AG04449 (cell line): ENCODE measurements at regions not wholly inside any gene's neighbourhood (a gene's known extent, or its start where the extent isn't known, plus 50 kb on each side); places are given as distances from the start of the nearest gene placed in this dataset.

ENCODE experiments used
- CTCF ChIA-PET: fragments of 350-600 bp; formaldehyde crosslinking; extraction: SDS; loops from one replicate; lab custom pipeline; 2021; ENCODE audit warnings: antibody characterized with exemption; lab: Yijun Ruan, JAX
- POLR2A ChIA-PET: fragments of 400-600, 350-600 bp; formaldehyde crosslinking; extraction: SDS; loops from one replicate; lab custom pipeline; 2020; ENCODE audit warnings: antibody characterized with exemption, inconsistent platforms; lab: Yijun Ruan, JAX
- DNase-seq: peaks from one replicate; pipeline ENCODE4 v3.0.0-alpha.2; 2010; ENCODE audit warnings: low read depth, low spot score
- H3K4me3 ChIP-seq: 2 replicates; pipeline ENCODE4 v1.5.1; 2011; ENCODE audit warnings: low read depth, mild to moderate bottlenecking, control low read depth, low read length
- CTCF ChIP-seq: IDR thresholded peaks from one replicate; pipeline ENCODE4 v1.5.1; 2011; ENCODE audit warnings: mild to moderate bottlenecking, moderate library complexity, low read length, control low read depth, inconsistent platforms; ENCODE audit not compliant: insufficient read depth; ENCODE audit errors: missing control alignments

GRCh38 chr2:226474131-226474530 is 325.5 kb downstream of the IRS1 start:
- no peak for TF ChIP-seq CTCF
- CTCF ChIA-PET: interaction anchor here (0.9 kb wide), 1 partner anchor 12 kb away, joined by 3 read pairs; no protein-coding TSS in a partner anchor
- no peak overlapping the region for H3K4me3 ChIP-seq
- DNase-seq: no peak
- POLR2A ChIA-PET: no interaction called here

GRCh38 chr2:226471987-226472470 is 327.6 kb downstream of the IRS1 start:
- POLR2A ChIA-PET: no interaction called here
- no peak for DNase-seq
- no peak overlapping the region for H3K4me3 ChIP-seq
- no peak for TF ChIP-seq CTCF
- CTCF ChIA-PET: no interaction called here

GRCh38 chr2:226467633-226468032 is 332.0 kb downstream of the IRS1 start:
- no peak for TF ChIP-seq CTCF
- ChIA-PET CTCF (no interaction called here), POLR2A (no interaction called here)

GRCh38 chr2:226467221-226467620 is 332.4 kb downstream of the IRS1 start:
- TF ChIP-seq CTCF: no peak
- CTCF ChIA-PET: no interaction called here
- H3K4me3 ChIP-seq: no peak overlapping the region
- no peak for DNase-seq
- POLR2A ChIA-PET: no interaction called here

More at GRCh38 chr2:226467633-226468032, 332.0 kb downstream of the IRS1 start:
- DNase-seq: no peak
- H3K4me3 ChIP-seq: no peak overlapping the region

GRCh38 chr2:226466589-226466988 is 333.0 kb downstream of the IRS1 start:
- no peak overlapping the region for H3K4me3 ChIP-seq
- CTCF ChIA-PET: no interaction called here
- POLR2A ChIA-PET: no interaction called here
- TF ChIP-seq CTCF: no peak
- no peak for DNase-seq

GRCh38 chr2:226466124-226466523 is 333.5 kb downstream of the IRS1 start:
- TF ChIP-seq CTCF: no peak
- no peak for DNase-seq
- no peak overlapping the region for H3K4me3 ChIP-seq
- POLR2A ChIA-PET: no interaction called here
- CTCF ChIA-PET: no interaction called here
